GM23338 (cell line): ENCODE measurements at regions not wholly inside any gene's neighbourhood (a gene's known extent, or its start where the extent isn't known, plus 50 kb on each side); places are given as distances from the start of the nearest gene placed in this dataset.

Experiments
- ATAC-seq: fragments of 200-7000 bp; cut with Tn5 transposase; 3 replicates; pipeline ENCODE4 v1.9.1; 2020
- DNase-seq: peaks from one replicate; pipeline ENCODE4 v3.0.0-alpha.2; 2015; ENCODE audit warnings: low spot score
- H2AFZ ChIP-seq: fragments of 200-600 bp; sonication (generic); 2 replicates; pipeline ENCODE4 v1.8.0; 2016; ENCODE audit warnings: antibody characterized with exemption, mild to moderate bottlenecking, moderate library complexity
- H3F3A ChIP-seq: fragments of 200-600 bp; sonication (generic); replicated peaks from 2 replicates; pipeline ENCODE4 v1.8.0; 2017; ENCODE audit warnings: antibody characterized with exemption, mixed run types, low read depth
- H3K27ac ChIP-seq: fragments of 200-600 bp; sonication (generic); 2 replicates; pipeline ENCODE4 v1.6.1; 2016; ENCODE audit warnings: low read depth
- H3K27me3 ChIP-seq: fragments of 200-600 bp; sonication (generic); 2 replicates; pipeline ENCODE4 v1.8.0; 2016; ENCODE audit warnings: mild to moderate bottlenecking, mixed run types, moderate library complexity; ENCODE audit not compliant: insufficient read depth
- H3K36me3 ChIP-seq: fragments of 200-600 bp; sonication (generic); 2 replicates; pipeline ENCODE4 v1.8.0; 2016; ENCODE audit warnings: mild to moderate bottlenecking; ENCODE audit not compliant: insufficient read depth
- H3K4me1 ChIP-seq: fragments of 200-600 bp; sonication (generic); 2 replicates; pipeline ENCODE4 v1.8.0; 2016; ENCODE audit warnings: mild to moderate bottlenecking, moderate library complexity; ENCODE audit not compliant: insufficient read depth
- H3K4me2 ChIP-seq: fragments of 200-600 bp; sonication (generic); 2 replicates; pipeline ENCODE4 v1.7.1; 2017; ENCODE audit warnings: mixed run types
- H3K4me3 ChIP-seq: fragments of 200-600 bp; sonication (generic); 2 replicates; pipeline ENCODE4 v1.6.1; 2016; ENCODE audit warnings: mixed run types
- H3K79me2 ChIP-seq: fragments of 200-600 bp; sonication (generic); replicated peaks from 2 replicates; pipeline ENCODE4 v1.8.0; 2017; ENCODE audit warnings: mild to moderate bottlenecking; ENCODE audit not compliant: insufficient read depth
- H3K9me2 ChIP-seq: fragments of 200-600 bp; sonication (generic); 2 replicates; pipeline ENCODE4 v1.8.0; 2017; ENCODE audit not compliant: insufficient read depth
- H4K20me1 ChIP-seq: fragments of 200-600 bp; sonication (generic); replicated peaks from 2 replicates; pipeline ENCODE4 v1.8.0; 2017; ENCODE audit warnings: mild to moderate bottlenecking; ENCODE audit not compliant: insufficient read depth
- H3K27ac Mint-ChIP-seq: 2 replicates; pipeline ENCODE4 v1.8.0; 2020; ENCODE audit warnings: inconsistent platforms, mild to moderate bottlenecking, moderate library complexity, mixed read lengths
- H3K27me3 Mint-ChIP-seq: 3 replicates; pipeline ENCODE4 v1.8.0; 2022; ENCODE audit warnings: low read depth, mild to moderate bottlenecking, moderate library complexity, mixed read lengths, inconsistent platforms; ENCODE audit not compliant: insufficient read depth, poor library complexity
- H3K36me3 Mint-ChIP-seq: 3 replicates; pipeline ENCODE4 v1.8.0; 2021; ENCODE audit warnings: low read depth, mild to moderate bottlenecking, inconsistent platforms, moderate library complexity, mixed read lengths
- H3K4me1 Mint-ChIP-seq: 3 replicates; pipeline ENCODE4 v1.8.0; 2020; ENCODE audit warnings: mild to moderate bottlenecking, inconsistent platforms, mixed read lengths
- H3K4me3 Mint-ChIP-seq: 3 replicates; pipeline ENCODE4 v1.8.0; 2021; ENCODE audit warnings: moderate library complexity, mild to moderate bottlenecking, inconsistent platforms, mixed read lengths
- H3K9me3 Mint-ChIP-seq: 3 replicates; pipeline ENCODE4 v1.8.0; 2020; ENCODE audit warnings: moderate library complexity, mild to moderate bottlenecking, inconsistent platforms, mixed read lengths
- CREB1 ChIP-seq: fragments of 250-450 bp; sonication (Bioruptor Pico); IDR thresholded peaks from 2 replicates; pipeline ENCODE4 v1.5.0; 2020; ENCODE audit warnings: low read depth, mild to moderate bottlenecking, moderate library complexity
- CTCF ChIP-seq, 2 experiments: fragments of 200-600 bp in 1 of 2; sonication (generic) in 1 of 2; conservative IDR thresholded peaks; 2 replicates each; pipeline versions ENCODE4 v1.5.1 to v1.6.1; 2016 to 2017; ENCODE audit warnings: antibody characterized with exemption in 2 of 2, low read depth in 2 of 2, mild to moderate bottlenecking in 2 of 2, moderate library complexity in 1 of 2
- ETS1 ChIP-seq: IDR thresholded peaks from 2 replicates; pipeline ENCODE4 v1.6.1; 2016; ENCODE audit warnings: antibody characterized with exemption
- EZH2 ChIP-seq: fragments of 200-600 bp; sonication (generic); IDR thresholded peaks from one replicate; pipeline ENCODE4 v1.8.0; 2017; ENCODE audit warnings: antibody characterized with exemption, mild to moderate bottlenecking, low read depth; ENCODE audit not compliant: unreplicated experiment
- EZH2phosphoT487 ChIP-seq: fragments of 200-600 bp; sonication (generic); IDR thresholded peaks from one replicate; pipeline ENCODE4 v1.8.1; 2018; ENCODE audit warnings: antibody characterized with exemption; ENCODE audit not compliant: unreplicated experiment
- JUNB ChIP-seq: IDR thresholded peaks from one replicate; pipeline ENCODE4 v1.6.1; 2016; ENCODE audit warnings: antibody characterized with exemption; ENCODE audit not compliant: unreplicated experiment
- NANOG ChIP-seq: IDR thresholded peaks from 2 replicates; pipeline ENCODE4 v1.6.1; 2016; ENCODE audit warnings: antibody characterized with exemption, borderline replicate concordance
- POLR2AphosphoS5 ChIP-seq: IDR thresholded peaks from 2 replicates; pipeline ENCODE4 v1.6.1; 2016; ENCODE audit warnings: antibody characterized with exemption, low read depth
- REST ChIP-seq: IDR thresholded peaks from one replicate; pipeline ENCODE4 v1.6.1; 2018; ENCODE audit warnings: antibody characterized with exemption; ENCODE audit not compliant: unreplicated experiment
- STAT1 ChIP-seq: IDR thresholded peaks from one replicate; pipeline ENCODE4 v1.6.1; 2016; ENCODE audit warnings: antibody characterized with exemption; ENCODE audit not compliant: unreplicated experiment
- ZNF114 ChIP-seq: fragments of 250-450 bp; sonication (Bioruptor Pico); IDR thresholded peaks from 2 replicates; pipeline ENCODE4 v1.5.0; 2020; ENCODE audit warnings: mild to moderate bottlenecking, moderate library complexity
- ZNF331 ChIP-seq: fragments of 250-450 bp; sonication (Bioruptor Pico); IDR thresholded peaks from 2 replicates; pipeline ENCODE4 v1.5.0; 2020; ENCODE audit warnings: low read depth, mild to moderate bottlenecking, moderate library complexity
- ZNF462 ChIP-seq: fragments of 250-450 bp; sonication (Bioruptor Pico); IDR thresholded peaks from 2 replicates; pipeline ENCODE4 v1.5.0; 2020; ENCODE audit warnings: mild to moderate bottlenecking, moderate library complexity

- no peak overlapping the region for H3K4me3 ChIP-seq
- no peaks in the 10 kb centered on the region for H3F3A ChIP-seq
- no peaks in the 10 kb centered on the region for H4K20me1 ChIP-seq
- no peaks in the 10 kb centered on the region for H3K27me3 ChIP-seq
- Mint-ChIP-seq H3K4me1 (no peaks in the 10 kb centered on the region), H3K27ac (no peak overlapping the region), H3K36me3 (peaks cover 4% of the 10 kb centered on the region; the same call in 2 of the 3 replicates), H3K27me3 (no peaks in the 10 kb centered on the region), H3K9me3 (peaks cover 4% of the 10 kb centered on the region; the same call in 2 of the 3 replicates), H3K4me3 (no peak overlapping the region)
- no peak for ATAC-seq
- H3K79me2 ChIP-seq: no peaks in the 10 kb centered on the region
- H3K9me2 ChIP-seq: no peaks in the 10 kb centered on the region
- H2AFZ ChIP-seq: peak overlapping the region; percentile 56; the same call in 1 of the 2 replicates
- TF ChIP-seq ZNF462 (no peak), ZNF114 (CRISPR knock-in tag) (no peak), EZH2 (no peak), ZNF331 (CRISPR knock-in tag) (no peak), REST (no peak), JUNB (no peak), ETS1 (no peak), NANOG (no peak), CREB1 (no peak), CTCF (conservative IDR thresholded peaks at IDR 0.05; ENCODE audit: low read depth in 2 of 2) (no peak), POLR2AphosphoS5 (no peak), STAT1 (no peak), EZH2phosphoT487 (no peak)
- no peaks in the 10 kb centered on the region for H3K36me3 ChIP-seq
- no peak for DNase-seq
- no peaks in the 10 kb centered on the region for H3K4me1 ChIP-seq
- H3K4me2 ChIP-seq: no peak overlapping the region
- no peak overlapping the region for H3K27ac ChIP-seq
Measured at GRCh38 chr5:161095953-161096352, 243.9 kb upstream of the ATP10B start.
